GM19438 (cell line): ENCODE measurements at regions not wholly inside any gene's neighbourhood (a gene's known extent, or its start where the extent isn't known, plus 50 kb on each side); places are given as distances from the start of the nearest gene placed in this dataset.

Experiments used
- ATAC-seq: cut with Tn5 transposase; IDR thresholded peaks from one replicate; pipeline ENCODE4 v1.9.1; 2021; ENCODE audit warnings: low read depth; ENCODE audit not compliant: unreplicated experiment

DNA sequence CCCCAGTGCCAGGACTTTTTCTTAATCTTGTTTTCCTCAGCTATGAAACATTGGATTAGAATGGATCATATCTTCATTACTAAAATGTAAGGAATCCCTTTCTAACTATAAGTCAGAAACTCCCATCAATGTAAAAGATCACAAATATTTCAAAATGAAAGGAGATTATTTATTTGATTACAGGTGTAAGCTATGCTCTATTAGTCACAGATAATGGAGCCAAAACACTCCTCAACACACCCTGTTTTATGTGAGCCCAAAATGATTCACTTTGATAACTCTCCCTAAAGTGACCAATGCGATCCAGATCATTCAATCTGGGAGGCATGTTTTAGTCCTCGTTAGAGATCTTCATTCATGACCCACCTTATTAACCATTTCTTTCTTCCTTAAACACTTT is 566.7 kb upstream of the TENM3 start:
- ATAC-seq: no peak

DNA sequence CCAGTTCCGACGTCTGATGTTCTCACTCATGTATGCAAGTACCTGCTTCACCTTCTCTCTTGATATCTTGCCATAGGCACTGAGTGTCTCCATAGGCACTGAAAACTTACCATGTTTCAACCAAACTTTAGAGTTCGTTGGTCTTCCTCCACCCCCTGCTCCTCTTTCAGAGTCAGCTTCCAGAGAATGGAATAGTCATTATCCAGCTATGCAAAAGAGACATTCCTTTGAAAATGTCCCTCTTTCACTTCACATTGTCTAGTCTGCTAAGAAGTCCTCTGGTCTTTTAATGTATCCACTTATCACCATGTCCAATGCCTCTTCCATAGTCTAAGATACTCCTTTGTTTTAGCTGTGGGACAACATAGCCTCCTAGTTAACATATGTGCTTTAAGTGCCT is 566.0 kb upstream of the TENM3 start:
- ATAC-seq: no peak

DNA sequence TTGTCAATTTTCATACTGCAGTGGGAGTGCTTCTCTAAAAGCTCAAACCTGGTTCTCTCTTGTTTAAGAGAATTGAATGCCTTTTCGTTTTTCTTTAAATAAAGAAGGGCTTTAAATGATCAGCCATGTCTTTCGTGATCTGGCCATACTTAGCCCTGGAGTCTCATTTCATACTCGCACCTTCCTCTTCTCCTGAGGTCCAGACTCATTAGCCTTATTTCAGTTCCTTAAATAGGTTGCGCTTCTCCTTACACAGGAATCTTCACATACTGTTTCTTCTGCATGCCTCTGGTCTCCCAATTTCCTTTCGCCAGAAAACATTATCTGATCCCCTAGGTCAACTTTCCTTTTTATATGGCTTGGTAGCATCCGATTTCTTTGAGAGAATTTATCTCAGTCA is 565.6 kb upstream of the TENM3 start:
- no peak for ATAC-seq

DNA sequence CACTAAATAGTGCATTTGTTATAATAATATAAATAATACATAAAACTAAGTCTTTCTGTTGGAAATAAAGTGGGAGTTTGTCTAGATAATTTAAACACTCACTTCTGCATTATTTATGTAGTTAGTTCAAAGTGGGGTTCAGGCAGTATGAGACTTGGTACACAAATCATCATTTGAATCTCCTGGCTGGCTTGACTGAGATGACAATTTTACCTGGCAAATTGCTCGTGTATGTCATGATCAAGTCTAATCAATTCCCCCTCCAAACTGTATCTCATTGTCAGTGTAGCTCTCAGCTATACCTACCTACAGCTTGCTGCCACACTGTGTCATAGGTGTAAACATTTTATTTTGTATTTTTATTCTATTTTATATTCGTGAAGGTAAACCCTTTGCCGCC is 563.4 kb upstream of the TENM3 start:
- ATAC-seq: no peak

- no peak for ATAC-seq
These were observed 560.7 kb upstream of the TENM3 start for GRCh38 chr4:181682367-181683047.

DNA sequence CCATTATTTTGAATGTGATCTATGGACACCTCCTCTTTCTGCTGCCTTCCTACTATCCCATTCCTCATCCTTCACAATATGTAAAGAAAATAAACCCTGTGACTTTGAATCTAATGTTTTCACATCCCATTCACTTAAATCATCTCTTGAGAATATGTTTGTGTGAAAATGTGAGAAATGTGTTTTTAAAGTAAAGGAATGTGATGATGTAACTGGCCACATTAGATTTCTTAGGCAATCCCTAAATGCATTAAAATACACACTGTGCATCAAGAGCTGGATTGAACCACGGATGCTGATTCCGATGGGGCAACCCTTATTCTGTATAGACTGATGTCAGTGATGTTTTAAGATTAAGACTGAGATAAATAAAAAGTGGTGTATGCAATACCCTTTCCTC is 558.9 kb upstream of the TENM3 start:
- ATAC-seq: no peak

- ATAC-seq: no peak
These were observed 557.7 kb upstream of the TENM3 start for GRCh38 chr4:181685461-181685860.

GRCh38 chr4:181685911-181686310 is 557.3 kb upstream of the TENM3 start:
- ATAC-seq: no peak

DNA sequence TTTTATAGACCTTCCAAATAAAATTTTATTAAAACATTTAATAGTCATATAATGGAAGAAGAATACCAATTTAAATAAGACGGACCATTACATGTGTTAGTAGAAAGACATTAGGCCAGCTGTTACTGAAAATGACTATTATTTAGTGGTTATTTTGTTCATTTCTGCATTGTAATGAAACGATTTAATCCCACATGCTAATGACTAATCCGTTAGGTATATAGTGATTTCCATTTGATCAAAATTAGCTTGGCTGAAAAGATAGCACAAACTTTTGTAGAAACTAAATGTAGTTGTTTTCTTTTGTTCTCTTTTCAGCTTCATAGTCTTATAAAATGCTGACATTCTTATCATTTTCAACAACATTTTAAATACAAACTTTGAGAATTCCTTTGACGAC is 556.1 kb upstream of the TENM3 start:
- ATAC-seq: no peak

DNA sequence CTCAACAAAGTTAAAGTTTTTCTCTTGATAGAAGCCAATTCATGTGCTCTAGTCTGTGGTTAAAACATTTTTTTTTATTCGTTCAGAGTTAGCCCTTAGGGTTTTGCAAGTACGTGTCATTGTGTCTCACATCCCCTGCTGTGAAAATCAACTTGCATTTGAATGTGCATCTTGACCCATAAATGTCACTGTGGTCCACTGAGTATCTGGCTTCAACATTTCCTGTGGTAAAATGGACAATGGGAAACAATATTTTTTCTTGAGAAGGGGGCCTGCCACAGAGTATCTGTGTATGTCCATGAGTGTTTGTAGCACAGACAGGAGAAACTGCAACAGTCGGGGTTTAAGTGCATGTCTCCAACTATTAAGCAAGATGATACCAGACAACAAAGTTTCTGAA is 554.8 kb upstream of the TENM3 start:
- ATAC-seq: no peak

DNA sequence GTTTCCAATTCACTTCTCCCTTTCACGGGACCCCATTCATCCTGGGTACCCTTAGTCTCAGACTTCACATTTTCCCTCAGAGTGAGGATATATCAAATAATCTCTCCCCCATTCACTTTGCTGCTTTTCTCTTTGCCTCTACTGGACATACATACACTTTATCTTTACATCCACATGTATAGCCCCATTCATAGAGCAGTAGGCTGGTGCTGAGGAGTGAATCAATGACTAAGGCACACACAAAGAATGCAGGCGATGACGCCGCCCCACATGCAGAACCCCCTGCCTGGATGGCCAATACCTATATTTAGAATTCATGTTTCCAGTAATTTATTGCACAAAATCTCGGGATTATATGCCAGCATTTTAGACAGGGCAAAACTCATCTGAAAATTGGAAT is 554.3 kb upstream of the TENM3 start:
- ATAC-seq: no peak

GRCh38 chr4:181690498-181690897 is 552.7 kb upstream of the TENM3 start:
- ATAC-seq: no peak

DNA sequence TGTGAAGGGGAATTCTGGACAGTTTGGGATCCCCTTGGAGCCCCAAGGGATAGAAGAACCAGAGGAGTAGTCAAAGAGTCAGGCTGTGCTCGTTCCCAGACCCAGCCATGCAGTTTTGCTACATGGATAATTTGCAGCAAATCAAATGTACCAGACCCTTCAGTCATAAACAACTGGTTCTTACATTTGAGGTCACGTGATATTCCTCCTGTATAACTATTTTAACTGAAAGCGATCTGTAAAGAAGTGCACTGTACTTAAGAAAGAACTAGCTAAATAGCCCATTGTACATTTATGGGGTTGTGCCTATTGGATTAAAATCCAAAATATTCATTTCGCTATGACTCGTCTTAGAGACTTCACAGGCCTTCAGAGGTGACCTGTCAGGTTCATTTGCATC is 550.2 kb upstream of the TENM3 start:
- ATAC-seq: no peak

DNA sequence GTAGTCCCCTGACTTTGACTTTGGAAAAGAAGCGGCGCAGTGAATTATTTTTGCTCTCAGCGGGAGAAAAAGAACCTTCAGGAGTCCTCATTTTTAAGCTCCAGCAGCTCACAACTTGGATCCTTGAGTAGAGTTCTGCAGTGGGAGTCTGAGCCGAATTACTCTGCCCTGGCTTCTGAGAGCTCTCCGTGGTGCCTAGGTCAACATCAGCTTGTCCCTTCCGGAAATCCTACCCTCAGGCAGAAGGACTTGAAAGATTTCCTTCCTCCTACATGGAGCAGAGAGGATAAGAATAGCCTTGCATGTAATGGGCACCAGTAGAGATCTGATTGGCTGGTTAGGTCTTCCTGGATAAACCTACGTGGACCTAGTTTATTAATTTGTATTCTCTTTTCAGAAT is 549.7 kb upstream of the TENM3 start:
- no peak for ATAC-seq

- ATAC-seq: no peak
These were observed 545.0 kb upstream of the TENM3 start for GRCh38 chr4:181698221-181698620.

- no peak for ATAC-seq
These were observed 542.0 kb upstream of the TENM3 start for GRCh38 chr4:181701214-181701613.

GRCh38 chr4:181701894-181702293 is 541.3 kb upstream of the TENM3 start:
- ATAC-seq: no peak

DNA sequence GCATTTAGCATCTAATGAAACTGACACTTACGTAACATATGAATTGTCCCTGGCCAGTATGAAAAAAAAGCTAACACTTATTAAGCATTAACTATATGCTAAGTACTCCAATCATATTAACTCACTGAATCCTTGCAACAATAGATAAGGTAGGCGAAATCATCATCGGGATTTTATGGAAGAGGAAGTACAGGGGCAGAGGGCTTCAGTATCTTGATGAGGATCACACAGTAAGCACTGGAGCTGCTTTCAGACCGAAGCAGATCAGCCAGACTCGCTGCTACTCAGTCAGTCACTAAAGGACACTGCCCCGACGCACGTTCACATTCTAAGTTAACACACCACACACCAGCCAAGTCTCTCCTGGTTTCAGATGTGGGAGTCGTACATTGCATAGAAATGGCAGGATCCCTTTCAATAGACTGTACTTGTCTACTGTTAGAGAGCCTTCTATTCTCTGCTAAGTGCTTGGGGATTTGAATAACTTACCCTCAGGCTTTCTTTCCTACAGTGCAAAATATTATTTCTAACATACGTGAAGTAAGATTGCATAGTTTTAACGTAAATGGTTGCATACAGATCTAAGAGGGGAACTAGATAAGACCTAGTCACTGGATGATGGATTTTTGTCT is 540.2 kb upstream of the TENM3 start:
- ATAC-seq: no peak

GRCh38 chr4:181710143-181710542 is 533.1 kb upstream of the TENM3 start:
- ATAC-seq: no peak

DNA sequence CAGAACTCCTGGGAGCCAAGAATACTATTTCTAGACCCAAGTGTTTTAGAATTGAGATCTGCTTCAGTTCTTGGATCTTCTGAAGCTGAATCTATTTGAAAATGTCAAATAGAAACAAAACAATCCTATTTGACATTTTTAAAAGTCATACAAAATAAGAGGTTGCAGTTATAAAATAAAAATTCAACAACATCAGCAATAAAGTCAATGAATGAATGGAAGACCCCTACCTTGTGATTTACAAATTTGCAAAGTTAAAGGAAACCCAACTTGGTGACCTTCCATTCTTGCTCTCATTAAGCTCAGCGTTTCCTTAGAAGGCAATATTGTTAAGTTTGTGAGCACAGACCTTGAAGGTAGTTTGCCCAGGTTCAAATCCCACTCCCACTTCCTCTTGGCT is 531.8 kb upstream of the TENM3 start:
- ATAC-seq: no peak

- no peak for ATAC-seq
These were observed 514.8 kb upstream of the TENM3 start for GRCh38 chr4:181728305-181728966.

DNA sequence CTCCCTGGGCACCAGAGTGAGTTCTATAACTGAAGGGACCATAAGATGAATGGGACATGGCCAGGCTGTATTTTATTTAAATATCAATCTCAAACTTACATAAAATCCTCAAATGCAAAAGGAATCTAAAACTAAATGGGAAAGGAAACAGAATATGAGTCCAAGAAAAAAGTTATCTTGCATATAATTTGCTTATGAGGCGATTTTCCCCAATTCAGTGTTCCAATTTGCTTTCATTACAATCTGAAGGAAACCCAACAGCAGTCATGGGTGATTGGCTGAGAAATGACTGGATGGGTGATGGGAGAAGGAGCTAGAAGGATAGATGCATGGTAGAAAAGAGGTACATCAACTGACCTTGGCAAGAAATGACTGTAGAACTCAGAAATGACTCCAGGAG is 511.3 kb upstream of the TENM3 start:
- ATAC-seq: no peak
